Mesothelial cell of epicardium (in vitro differentiated cells): ENCODE measurements at regions not wholly inside any gene's neighbourhood (a gene's known extent, or its start where the extent isn't known, plus 50 kb on each side); places are given as distances from the start of the nearest gene placed in this dataset.

Experiments
- DNase-seq, 2 experiments: peaks; one replicate each; pipeline ENCODE4 v3.0.0; 2021; ENCODE audit warnings: low spot score in 2 of 2; ENCODE audit not compliant: unreplicated experiment in 2 of 2
- H3K27ac Mint-ChIP-seq: 2 replicates; pipeline ENCODE4 v1.8.0; 2021; ENCODE audit warnings: mixed read lengths
- H3K27me3 Mint-ChIP-seq: 2 replicates; pipeline ENCODE4 v1.8.0; 2021; ENCODE audit warnings: low read depth, mixed read lengths
- H3K36me3 Mint-ChIP-seq: 2 replicates; pipeline ENCODE4 v1.8.0; 2021; ENCODE audit warnings: mixed read lengths
- H3K4me1 Mint-ChIP-seq: 2 replicates; pipeline ENCODE4 v1.8.0; 2021; ENCODE audit warnings: mixed read lengths
- H3K4me3 Mint-ChIP-seq: 2 replicates; pipeline ENCODE4 v1.8.0; 2021; ENCODE audit warnings: mild to moderate bottlenecking, moderate library complexity, mixed read lengths
- H3K9me3 Mint-ChIP-seq: 2 replicates; pipeline ENCODE4 v1.8.0; 2021; ENCODE audit warnings: mixed read lengths
- CTCF ChIP-seq: fragments of 200-600 bp; sonication (generic); IDR thresholded peaks from one replicate; pipeline ENCODE4 v1.5.0; 2021; ENCODE audit warnings: antibody characterized with exemption; ENCODE audit not compliant: unreplicated experiment

- no peak overlapping the region for H3K27ac Mint-ChIP-seq
- H3K36me3 Mint-ChIP-seq: no peaks in the 10 kb centered on the region
- H3K4me1 Mint-ChIP-seq: no peaks in the 10 kb centered on the region
- no peak for DNase-seq
- H3K27me3 Mint-ChIP-seq: peaks cover 48% of the 10 kb centered on the region
- no peak overlapping the region for H3K4me3 Mint-ChIP-seq
- no peaks in the 10 kb centered on the region for H3K9me3 Mint-ChIP-seq
- TF ChIP-seq CTCF: no peak
These were observed 170.0 kb downstream of the FGF18 start for GRCh38 chr5:171589461-171589860.

DNA sequence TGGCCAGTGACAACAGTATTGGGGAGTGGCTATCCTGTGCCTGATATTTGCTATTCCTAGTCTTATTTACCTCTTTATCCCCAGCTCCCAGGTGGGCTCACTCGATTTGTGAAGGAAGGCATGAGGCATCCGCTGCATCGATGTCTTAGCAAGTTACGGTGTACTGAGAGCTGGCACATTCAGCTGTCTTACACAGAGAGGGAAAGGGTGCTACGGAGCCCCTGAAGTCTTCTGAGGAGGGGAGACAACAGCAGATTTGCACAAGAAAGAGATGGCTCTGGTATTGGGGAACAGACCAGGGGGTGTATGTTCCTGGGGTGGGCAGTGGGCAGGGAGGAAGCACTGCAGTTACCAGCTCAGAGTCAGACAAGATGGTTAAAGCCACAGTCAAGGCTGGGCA is 172.6 kb downstream of the FGF18 start:
- TF ChIP-seq CTCF: no peak
- Mint-ChIP-seq H3K4me1 (peaks cover 3% of the 10 kb centered on the region), H3K36me3 (no peaks in the 10 kb centered on the region), H3K27me3 (peaks cover 37% of the 10 kb centered on the region), H3K9me3 (no peaks in the 10 kb centered on the region), H3K4me3 (no peak overlapping the region), H3K27ac (no peak overlapping the region)
- peak in 1 of 2 experiments; percentile 29 for DNase-seq

DNA sequence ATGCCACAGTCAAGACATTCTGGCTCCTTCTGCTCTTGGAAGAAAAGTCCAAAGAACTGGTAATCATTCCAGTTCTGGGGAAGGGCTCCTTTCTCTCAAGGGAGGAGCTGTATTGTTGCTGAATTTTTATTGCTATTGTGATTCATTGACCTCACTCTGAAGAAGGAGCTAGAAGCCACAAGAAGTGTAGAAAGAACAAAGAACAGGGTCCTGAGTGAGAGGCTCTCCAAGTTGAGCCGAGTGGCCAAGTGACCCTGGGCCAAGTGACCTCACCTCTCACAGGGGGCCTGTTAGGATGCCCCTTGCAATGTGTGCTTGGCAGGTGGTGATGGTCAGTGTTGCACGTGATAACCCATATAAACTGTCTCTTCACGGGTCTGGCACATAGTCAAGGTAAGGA is 173.3 kb downstream of the FGF18 start:
- Mint-ChIP-seq H3K36me3 (no peaks in the 10 kb centered on the region), H3K4me3 (no peak overlapping the region), H3K9me3 (no peaks in the 10 kb centered on the region), H3K27me3 (peaks cover 32% of the 10 kb centered on the region), H3K27ac (no peak overlapping the region), H3K4me1 (peaks cover 3% of the 10 kb centered on the region)
- peak in 1 of 2 experiments; percentile 11 for DNase-seq
- no peak for TF ChIP-seq CTCF

DNA sequence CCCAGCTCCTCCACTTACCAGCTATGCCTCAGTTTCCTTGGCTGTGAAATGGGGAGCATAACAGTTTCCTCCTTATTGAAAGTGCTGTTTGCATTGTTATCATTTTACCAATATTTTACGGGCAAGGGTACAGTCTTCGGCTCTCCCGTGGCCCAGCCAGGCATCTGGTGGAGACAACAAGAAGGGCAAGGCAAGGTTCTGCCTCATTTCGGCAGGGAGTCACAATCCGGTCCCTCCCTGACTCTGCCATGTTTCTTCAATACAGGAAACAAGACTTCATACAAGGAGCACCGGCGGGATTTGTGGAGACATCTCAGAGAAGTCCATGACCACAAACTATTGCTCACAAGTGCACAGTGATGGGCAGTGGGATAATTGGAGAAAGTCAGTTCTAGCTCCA is 174.0 kb downstream of the FGF18 start:
- TF ChIP-seq CTCF: no peak
- Mint-ChIP-seq H3K4me3 (no peak overlapping the region), H3K36me3 (no peaks in the 10 kb centered on the region), H3K27me3 (peaks cover 28% of the 10 kb centered on the region), H3K4me1 (peaks cover 3% of the 10 kb centered on the region), H3K9me3 (no peaks in the 10 kb centered on the region), H3K27ac (no peak overlapping the region)
- DNase-seq: no peak

- no peak for DNase-seq
- no peak for TF ChIP-seq CTCF
- H3K4me1 Mint-ChIP-seq: peaks cover 3% of the 10 kb centered on the region
- H3K36me3 Mint-ChIP-seq: no peaks in the 10 kb centered on the region
- no peak overlapping the region for H3K27ac Mint-ChIP-seq
- H3K27me3 Mint-ChIP-seq: peaks cover 24% of the 10 kb centered on the region
- no peak overlapping the region for H3K4me3 Mint-ChIP-seq
- H3K9me3 Mint-ChIP-seq: no peaks in the 10 kb centered on the region
These were observed 174.5 kb downstream of the FGF18 start for GRCh38 chr5:171593976-171594375.

- no peak for TF ChIP-seq CTCF
- peaks cover 11% of the 10 kb centered on the region for H3K27me3 Mint-ChIP-seq
- H3K4me1 Mint-ChIP-seq: peaks cover 3% of the 10 kb centered on the region
- no peak overlapping the region for H3K4me3 Mint-ChIP-seq
- H3K36me3 Mint-ChIP-seq: no peaks in the 10 kb centered on the region
- no peak for DNase-seq
- no peaks in the 10 kb centered on the region for H3K9me3 Mint-ChIP-seq
- no peak overlapping the region for H3K27ac Mint-ChIP-seq
These were observed 176.0 kb downstream of the FGF18 start for GRCh38 chr5:171595401-171595800.
